ENCODE measurements at regions not wholly inside any gene's neighbourhood (a gene's known extent, or its start where the extent isn't known, plus 50 kb on each side); places are given as distances from the start of the nearest gene placed in this dataset.

GRCh38 chr1:209266590-209267205 is 316.8 kb upstream of the CAMK1G start:
- no peak for DNase-seq (ENCODE audit: low spot score)

DNA sequence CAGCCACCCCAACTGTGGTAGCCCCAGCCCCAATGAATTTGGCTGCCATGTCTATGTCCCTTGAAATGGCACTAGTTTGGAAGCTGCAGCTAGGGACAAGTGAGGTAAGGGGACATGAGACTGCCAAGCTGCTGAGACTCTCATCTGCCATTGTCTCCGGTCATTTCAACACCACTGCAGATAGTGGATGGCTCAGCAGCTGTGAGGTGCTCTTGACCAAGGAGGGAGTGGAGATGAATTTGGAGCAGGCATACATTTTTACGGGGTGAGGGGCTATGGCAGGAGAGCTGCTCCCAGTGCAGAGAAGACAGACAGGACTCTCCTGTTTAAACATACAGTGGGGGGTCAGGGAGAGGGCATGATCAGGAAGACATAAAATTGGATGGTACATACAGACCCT is 315.5 kb upstream of the CAMK1G start:
- DNase-seq (ENCODE audit: low spot score), result no peak

DNA sequence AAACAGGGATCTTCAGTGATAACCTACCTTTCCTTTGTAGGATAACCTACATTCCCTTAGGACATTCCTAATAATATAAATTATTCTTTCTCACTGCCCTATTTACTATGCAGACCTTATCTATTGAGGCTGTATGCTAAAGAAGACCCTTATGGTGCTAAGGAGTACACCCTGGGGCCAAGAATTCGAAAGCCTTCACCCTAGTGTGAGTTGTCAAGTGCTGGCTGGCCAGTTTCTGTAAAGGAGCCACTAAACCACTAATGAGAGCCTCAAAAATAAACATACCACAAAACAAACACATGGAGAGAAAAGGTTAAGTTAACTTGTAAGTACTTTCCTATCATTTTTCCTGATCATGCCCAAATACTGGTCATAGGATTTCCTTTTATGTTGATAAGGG is 315.0 kb upstream of the CAMK1G start:
- DNase-seq (ENCODE audit: low spot score), result no peak

DNA sequence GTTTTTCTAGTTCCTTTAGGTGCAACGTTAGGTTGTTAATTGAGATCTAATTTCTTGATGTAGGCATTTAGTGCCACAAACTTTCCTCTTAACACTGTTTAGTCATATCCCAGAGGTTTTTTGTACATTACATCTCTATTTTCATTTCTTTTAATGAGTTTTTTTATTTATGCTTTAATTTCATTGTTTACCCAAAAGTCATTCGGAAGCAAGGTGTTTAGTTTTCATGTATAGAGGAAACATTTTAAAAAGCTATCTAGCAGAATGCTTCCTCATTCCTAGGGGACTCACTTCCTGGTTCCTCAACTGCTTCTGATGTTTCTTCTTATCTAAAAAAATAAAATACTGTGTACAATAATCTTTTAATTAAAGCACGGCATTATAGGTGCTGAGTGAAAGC is 307.2 kb upstream of the CAMK1G start:
- DNase-seq (ENCODE audit: low spot score), result no peak

DNA sequence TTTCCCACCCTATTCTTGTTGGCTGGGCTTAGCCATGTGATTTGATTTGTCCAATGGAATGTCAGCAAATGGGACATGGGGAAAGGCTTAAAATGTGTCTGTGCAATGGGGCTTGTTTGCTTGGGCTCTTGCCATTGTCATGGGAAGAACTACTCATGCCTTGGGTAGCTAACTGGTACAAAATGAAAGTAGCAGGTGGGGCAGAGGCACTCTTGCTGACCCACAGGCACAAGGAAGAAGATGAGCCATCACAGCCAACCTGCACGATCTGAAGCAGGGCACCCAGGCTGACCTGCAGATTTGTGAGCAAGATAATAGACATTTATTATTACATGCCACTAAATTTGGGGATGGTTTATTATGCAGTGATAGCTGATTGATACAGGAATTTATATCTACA is 305.9 kb upstream of the CAMK1G start:
- no peak for DNase-seq (ENCODE audit: low spot score)

- DNase-seq (ENCODE audit: low spot score), result no peak
These were observed 291.8 kb upstream of the CAMK1G start for GRCh38 chr1:209291715-209292114.

DNA sequence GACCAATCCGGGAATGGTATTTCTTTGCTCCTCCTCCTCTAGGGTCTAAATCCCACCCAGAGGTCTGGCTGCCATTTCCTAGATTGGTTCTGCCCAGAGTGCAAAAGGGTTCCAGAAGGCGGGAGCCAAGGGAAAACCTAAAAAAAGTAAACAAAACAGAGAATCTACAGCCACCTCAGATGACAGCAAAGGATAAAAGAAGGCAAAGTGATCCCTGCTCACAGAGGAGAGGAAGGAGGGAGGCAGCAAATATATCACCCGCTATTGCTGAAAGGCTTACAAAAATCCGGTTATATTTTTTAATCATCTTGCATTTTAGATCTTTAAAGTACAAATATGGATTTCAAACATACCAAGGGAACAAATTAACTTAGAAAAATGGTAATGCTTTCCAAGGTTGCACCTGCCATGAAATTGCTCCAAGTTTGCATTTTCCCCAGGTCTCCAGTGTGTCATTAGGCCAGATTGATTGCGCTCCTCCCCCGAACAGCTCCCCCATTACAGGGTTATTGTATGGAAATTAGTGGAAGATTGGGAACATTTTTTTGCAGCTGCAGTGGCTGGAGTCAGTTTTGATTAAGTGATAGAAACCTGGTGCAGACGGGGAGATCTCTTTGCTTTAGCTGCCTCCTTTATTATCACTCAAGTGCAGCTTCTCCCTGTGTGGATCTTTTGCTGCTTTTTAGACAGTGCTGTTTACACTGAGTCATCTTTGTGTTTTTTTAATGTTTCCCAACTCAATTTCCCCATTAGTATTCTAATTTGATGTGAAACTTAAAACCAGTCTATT is 280.5 kb upstream of the CAMK1G start:
- DNase-seq (ENCODE audit: low spot score), result no peak

GRCh38 chr1:209304166-209304565 is 279.3 kb upstream of the CAMK1G start:
- DNase-seq (ENCODE audit: low spot score), result no peak

- DNase-seq (ENCODE audit: low spot score), result no peak
These were observed 278.1 kb upstream of the CAMK1G start for GRCh38 chr1:209305221-209305954.

DNA sequence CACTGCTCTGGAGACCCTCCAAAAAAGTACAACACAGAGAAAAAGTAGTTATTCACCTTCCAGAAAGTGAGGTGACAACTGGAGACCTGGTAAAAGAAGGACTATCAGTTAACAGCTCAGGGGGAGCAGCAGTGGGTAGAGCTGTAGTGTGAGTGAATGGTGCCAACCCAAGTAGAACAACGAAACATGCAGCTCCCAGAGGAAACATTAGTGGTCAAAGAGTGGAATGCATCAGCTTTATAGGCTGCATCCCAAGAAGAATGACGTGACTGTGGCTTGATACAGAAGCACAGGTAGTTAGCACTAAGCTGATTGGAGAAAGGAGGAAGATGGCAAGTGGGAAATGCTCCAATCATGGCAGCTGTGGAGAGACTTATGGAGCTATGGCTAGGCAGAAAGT is 275.7 kb upstream of the CAMK1G start:
- no peak for DNase-seq (ENCODE audit: low spot score)

DNA sequence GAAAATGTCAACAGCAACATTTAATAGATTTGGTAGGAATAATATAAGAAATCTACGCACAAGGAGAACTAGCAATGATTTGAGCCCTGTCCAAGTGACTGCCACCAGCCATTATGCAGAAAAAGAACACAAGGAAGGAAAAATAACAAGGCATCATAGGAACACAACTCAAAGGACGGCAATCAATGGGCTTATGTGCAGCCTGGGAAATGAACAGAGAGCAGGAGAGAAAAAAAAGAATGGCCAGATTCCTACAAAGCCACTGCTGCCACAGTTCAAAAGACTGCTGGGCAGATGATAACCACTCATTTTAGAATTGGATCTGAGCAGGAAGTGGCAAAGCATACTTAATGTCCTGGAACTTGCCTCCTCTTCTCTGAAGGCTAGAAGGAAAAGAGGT is 274.3 kb upstream of the CAMK1G start:
- no peak for DNase-seq (ENCODE audit: low spot score)

- no peak for DNase-seq (ENCODE audit: low spot score)
These were observed 271.7 kb upstream of the CAMK1G start for GRCh38 chr1:209311770-209312169.

- DNase-seq (ENCODE audit: low spot score), result no peak
These were observed 266.6 kb upstream of the CAMK1G start for GRCh38 chr1:209316929-209317328.

DNA sequence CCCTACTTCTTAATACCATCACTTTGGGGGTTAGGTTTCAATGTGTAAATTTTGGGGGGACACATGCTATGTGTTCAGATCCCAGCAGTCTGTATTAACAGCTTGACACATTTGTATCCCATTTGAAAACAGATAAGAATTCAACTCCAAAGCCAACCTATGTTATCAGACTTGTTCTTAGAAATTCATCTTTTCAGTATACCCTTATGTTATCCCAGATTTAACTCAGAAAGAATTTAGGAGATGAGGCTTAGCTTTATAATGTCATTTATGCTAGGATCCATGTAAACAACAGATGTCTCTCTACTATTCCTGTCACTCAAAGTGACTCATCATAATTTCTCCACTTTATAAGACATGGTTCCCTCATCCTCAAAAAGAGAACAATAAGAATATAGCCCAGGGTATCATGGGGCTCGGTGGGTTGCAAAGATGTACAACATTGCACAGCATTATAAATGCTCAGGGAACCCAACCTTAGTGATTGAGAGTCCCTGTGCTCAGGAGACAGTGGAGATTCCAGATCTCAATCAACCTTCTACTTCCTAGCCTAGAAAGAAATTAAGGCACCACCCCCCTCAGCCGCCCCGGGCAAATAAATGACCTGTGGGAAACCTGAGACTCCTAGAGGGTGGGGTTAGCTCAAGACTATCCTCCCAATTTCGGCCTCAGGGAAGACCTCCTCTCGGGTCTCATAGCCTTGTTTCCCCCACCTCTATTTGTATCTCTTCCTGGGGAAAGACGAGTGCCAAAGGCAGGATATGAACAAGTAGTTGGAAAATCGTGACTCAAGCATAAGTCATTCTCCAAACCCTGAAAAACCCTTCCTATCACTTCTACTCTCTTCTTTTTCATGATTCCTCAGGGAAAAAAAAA is 265.1 kb upstream of the CAMK1G start:
- no peak for DNase-seq (ENCODE audit: low spot score)

GRCh38 chr1:209319057-209319432 is 264.5 kb upstream of the CAMK1G start:
- DNase-seq (ENCODE audit: low spot score), result no peak

- no peak for DNase-seq (ENCODE audit: low spot score)
These were observed 264.0 kb upstream of the CAMK1G start for GRCh38 chr1:209319549-209319948.

- DNase-seq (ENCODE audit: low spot score), result no peak
These were observed 259.8 kb upstream of the CAMK1G start for GRCh38 chr1:209323743-209324142.

GRCh38 chr1:209324901-209325871 is 258.3 kb upstream of the CAMK1G start:
- DNase-seq (ENCODE audit: low spot score), result no peak

DNA sequence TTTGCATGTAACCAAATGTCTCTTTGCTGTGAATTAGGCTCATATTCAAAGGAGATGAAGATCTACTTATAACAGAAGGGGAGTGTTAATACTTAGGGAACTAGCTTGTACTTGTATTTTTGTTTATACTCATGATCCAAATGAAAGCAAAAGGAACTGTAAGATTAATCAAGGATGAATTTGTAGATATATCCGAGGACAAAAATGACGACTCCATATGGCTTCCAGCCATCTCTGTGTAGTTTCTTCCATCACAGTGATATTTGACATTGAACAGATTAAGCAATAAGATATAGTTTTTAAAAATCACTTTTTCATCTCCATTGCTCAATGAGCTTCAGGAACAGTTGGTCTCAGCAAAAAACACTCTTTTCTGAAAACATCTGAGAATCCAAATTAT is 257.4 kb upstream of the CAMK1G start:
- DNase-seq (ENCODE audit: low spot score), result no peak

DNA sequence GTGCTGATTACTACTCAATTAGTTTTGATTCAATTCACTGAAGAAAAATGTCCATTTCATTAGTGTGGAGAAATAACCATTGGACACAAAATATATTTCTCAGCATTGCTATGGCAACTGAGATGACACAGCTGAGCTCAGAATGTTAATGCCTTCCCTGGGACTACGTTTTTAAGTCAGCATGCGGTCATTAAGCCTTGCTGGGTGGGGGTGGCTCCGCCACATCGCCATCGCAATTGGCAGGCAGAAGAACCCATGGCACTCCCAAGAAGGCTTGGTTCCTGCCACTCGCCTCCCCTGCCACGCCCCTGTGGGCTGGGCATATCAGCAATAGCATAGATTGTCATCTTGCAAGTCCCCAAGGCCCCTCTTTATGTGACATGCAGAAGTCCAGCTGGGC is 256.7 kb upstream of the CAMK1G start:
- no peak for DNase-seq (ENCODE audit: low spot score)

DNA sequence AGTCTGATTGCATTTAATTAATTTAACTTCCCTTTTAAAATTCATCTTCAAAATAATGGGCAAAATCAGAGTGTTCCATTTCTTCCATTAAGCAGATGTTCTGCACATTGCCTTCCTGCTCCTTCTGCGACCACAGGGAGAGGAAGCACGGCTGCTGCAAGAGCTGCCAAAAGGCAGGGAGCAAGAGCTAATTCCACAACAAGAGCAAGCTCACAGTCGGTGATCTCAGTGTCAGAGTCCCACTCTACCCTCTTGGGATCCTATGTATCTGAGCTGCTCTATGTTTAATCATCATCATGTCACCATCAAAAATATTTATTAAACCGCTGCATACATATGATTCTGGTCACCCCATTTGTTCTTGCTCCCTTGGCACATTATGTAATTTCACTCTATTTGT is 255.3 kb upstream of the CAMK1G start:
- DNase-seq (ENCODE audit: low spot score), result no peak

Measured in RKO (cell line).